ENCODE measurements at regions not wholly inside any gene's neighbourhood (a gene's known extent, or its start where the extent isn't known, plus 50 kb on each side); places are given as distances from the start of the nearest gene placed in this dataset.

DNA sequence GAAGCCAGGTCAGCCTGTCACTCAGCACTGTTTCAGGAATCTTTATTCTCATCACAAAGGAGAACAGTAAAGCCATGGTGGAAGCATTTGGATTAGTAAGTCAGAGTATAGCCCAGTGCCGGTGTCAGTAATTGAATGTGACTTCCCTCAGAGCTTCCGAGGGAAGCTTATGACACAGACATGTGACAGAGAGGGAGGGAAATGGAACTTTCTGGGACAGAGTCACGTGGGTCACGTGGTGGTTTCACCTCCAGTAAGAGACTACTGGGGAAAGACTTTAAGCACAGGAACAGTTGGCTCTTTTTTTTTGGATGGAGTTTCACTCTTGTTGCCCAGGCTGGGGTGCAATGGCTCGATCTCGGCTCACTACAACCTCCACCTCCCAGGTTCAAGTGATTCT, 53.3 kb upstream of the CCDC160 start:
- TF ChIP-seq TOX (CRISPR knock-in tag; IDR thresholded peaks at IDR 0.05; ENCODE audit: borderline replicate concordance) (no peak), SNAI2 (CRISPR knock-in tag; IDR thresholded peaks at IDR 0.05) (no peak), ZC3H10 (CRISPR knock-in tag; IDR thresholded peaks at IDR 0.05) (no peak)
